ENCODE measurements at regions not wholly inside any gene's neighbourhood (a gene's known extent, or its start where the extent isn't known, plus 50 kb on each side); places are given as distances from the start of the nearest gene placed in this dataset.

DNA sequence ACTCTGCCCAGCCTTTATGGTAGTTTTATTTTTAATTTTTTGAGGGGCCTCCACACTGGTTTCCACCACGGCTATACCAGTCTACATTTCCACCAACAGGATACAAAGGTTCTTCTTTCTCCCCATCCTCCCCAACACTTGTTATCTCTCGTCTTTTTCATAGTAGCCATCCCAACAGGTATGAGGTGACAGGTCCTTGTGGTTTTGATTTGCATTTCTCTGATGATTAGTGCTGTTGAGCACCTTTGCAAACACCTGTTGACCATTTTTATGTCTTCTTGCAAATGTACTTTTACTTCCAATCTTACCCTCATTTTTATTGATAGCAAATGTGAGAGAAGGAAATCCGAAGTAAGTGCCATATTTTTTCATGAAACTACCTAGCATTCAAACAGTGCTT, 195.4 kb upstream of the PREP start:
- DNase-seq, result no peak

DNA sequence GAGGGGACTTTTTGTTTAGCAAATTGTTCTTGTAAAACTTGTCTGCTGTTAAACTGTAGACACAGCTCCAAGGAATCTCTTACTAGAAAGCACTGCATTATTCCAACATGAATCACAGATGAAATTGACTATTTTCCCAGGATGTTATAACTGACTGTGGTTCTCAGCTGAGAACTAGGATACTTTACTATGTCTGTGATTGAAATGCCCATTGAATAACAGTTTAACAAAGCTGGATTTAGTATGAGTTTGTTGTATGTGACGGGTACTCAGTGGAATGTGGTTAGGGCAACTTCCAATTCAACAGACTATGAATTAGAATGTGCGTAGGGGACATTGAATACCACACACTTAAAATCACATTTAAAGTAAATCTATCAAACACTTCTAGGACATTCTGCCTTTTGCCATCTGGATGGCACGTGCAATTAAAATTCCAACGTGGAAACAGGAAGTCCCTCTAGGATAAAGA, 193.4 kb upstream of the PREP start:
- DNase-seq, result no peak

DNA sequence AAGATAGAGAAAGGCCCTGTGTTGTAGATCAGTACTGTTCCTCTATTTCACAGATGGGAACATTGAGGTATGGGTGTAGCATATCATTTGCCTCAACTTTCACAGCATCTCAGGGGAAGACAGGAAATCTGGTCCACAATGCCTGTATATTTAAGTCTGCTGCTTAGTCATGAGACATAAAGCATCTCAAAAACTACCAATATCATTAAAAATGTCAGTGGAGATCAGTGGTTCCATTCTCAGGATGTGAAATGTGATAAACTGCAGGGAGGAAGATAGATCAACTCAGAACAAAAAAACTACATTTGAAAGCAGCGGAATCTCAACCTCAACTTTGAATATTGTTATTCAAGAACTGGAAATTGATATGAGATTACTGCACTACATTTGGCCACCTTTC, 192.9 kb upstream of the PREP start:
- no peak for DNase-seq

DNA sequence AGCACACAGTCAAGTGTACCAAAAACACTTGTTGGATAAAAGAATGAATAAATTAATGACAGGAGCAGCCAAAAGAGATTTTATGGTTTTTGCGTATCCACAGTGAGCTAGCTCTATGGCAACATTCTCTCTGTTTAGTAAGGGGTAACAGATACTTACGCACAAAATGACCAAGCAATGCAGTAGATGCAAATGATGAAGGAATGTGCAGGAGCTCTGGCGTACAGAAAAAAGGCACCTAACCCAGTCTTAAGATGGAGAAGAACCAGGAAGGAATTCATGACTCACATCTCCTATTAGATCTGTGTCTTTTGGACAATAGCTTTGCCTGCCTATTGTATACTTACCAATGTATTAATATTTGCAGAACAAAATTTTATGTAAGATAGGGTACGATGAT, 191.9 kb upstream of the PREP start:
- DNase-seq, result no peak

DNA sequence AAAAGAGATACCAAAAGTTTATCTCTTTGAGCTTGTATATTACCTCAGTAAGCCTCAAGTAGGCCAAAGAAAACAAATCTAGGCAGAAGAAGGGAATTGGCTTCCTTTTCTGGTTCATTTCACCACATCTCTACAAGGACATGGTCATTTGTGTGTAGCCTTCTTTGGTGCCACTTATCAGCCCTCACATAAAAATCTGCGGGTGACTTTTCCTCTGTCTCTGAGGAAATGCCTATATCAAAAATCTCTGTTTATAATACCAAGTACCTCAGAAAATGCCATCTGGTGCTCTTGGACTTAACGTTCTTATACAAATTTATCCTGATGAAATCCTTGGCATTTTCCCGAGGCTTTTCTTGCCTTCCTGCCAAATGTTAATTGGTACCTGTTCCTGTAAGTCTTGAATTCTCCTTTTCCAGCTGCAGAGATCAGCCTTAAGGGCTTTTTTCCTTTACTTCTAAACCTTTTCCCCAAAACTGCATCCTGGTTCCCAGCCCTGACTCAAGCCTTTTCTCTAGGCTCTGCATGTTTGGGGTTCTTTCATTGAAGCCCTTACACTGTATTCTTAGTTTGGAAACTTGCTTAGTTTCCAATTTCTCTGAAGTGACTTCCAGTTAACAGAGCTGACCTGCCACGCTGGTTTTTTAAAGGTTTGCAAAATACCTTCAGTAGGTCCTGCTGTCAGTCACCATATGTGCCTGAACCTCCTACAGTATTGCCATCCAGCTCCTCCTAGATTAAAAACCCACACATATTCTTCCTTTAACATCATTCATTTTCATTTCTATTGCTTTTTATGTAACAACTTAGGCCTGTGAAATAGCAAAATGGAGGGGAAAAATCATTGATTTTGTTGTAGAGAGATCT, 191.2 kb upstream of the PREP start:
- no peak for DNase-seq

DNA sequence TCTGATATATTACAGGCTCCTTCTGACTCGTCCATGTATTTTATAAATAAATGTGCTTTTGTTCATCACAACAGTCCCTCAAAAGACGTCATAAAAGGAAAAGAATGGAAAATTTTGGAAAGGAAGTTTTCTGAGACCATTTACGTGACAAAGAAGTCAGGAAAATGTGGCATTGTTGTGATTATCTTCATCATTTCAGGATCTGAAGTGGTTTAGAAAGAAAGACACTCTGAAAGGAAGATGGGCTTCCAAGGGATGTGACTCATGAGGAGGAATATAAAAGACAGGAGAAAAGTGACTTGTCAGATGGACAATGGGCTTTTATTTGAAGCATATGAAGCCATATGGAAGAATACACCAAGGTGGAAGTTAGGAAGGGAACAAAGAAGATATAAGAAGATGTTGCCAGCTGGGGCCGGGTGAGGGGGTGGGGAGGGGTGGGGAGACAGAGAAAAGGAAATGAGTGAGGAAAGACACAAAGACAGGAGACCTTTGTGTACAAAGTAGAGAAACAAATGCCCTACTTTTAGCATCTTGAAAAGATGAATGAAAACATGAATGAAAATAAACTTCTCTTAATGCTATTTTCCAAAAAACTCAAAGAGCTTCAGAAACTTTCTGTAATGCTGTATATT, 190.3 kb upstream of the PREP start:
- no peak for DNase-seq

DNA sequence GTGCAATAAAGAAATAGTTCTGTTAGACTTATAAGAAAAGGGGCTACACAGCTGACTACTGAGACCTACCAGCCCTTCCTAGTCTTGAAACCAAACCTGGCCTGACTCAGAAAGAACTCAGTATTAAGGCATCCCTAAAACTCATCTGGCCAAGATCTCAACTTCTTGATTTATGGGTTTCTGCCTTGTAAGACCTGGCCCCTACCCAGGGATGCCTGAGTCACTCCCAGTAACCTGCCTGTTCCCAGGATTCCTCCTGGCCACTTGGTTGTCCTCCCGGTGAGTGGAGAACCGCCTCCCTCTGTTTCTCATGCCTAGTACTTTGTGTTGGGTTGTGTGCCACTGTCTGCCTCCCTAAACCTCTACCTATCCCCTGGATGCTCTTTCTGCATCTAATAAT, 189.4 kb upstream of the PREP start:
- no peak for DNase-seq

DNA sequence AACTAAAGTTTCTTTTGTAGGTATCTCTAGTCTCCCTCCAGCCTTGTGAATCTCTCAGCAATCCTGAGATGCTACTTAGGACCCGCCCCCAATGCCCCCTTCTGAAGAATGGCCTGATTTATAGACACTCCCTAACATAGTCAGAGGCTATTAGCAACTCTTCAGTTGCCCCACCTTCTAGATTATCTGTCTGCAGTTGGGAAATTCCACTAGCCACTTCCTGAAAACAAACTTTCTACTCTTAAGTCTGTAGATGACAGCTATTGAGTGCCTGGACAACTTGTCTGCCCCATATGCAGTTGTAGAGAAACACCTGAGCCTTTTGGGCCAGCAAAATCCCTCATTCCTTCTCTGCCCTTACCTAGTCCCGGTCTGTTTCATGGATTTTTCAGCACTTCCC, 188.2 kb upstream of the PREP start:
- DNase-seq, result no peak

DNA sequence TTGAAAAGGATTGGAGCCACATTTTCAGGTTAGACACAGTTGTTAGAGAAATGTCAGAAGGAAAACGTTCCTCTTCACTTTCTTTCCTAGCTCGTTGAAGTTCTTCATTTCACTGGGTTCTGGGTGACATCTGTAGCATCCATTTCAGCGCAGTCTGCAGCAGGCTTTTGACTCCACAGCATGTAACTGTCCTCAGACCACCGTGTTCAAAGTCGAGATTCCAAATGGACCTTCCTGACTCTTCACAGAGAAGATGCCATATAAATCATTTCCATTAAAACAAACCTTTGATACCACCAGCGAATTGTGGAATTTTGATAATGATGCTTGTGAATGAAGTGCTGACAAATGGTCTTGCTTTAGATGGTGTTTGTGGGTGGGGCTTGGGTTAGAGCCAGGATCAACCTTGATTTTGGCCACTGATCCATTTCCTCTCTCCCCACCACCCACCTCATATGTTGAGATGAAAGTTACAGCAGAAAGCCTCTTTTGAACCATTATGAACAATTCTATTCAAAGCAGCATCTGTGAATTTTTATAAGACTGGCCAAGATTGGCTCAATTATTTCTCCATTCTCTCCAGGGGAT, 185.3 kb upstream of the PREP start:
- DNase-seq, result no peak

DNA sequence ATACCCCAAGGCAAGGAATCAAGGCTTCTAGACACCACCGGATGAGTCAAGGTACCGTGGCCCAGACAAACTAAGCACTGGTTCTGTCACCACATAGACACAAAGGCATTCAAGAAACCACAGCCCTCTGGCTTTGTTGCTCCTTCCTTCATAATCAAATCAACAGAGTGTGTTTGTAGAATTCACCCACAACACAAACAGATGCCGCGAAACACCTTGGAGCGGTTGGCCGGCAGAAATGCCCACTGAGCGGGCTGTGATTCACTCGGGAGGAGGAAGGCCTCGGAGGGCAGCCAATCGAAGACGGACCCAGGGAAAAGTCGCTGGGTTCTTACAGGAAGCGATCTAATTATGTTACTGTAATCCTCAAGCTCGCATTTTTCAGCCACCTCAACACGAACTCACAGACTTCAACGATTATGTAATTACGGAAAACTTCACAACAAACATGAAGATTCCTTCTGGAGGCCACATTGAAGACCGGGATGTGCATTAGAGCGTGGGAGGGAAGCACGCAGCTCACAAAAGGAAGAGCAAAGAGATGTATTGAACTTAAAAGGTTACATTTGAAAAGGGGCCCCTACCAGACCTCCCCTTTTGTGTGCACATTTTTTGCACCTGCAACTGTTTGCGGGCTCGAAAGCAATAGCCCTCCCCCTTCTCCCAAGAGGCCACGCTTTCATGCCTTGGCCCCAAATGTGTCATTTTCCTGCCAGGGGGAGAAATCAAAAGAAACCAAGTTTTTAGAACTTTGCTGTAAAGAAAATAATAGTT, 184.7 kb upstream of the PREP start:
- no peak for DNase-seq

DNA sequence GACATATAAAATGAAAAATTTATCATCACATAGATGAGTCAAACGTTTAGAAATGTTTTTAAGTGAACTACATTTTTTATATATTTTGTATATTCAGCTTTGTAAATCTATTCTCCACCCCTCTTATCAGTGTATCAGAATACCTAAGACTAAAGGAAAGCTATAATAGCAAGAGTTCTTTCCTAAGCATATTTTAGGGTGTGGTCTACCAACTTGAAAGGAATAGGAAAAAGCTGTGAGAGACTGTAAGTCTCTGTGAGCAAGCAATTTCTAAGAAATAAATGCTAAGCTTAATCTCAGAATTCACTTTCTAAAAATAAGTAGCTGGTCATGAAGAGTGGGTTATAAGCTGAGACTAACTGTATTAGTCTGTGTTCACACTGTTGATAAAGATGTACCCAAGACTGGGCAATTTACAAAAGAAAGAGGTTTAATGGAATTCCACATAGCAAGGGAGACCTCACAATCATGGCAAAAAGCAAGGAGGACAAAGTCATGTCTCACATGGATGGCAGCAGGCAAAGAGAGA, 175.4 kb upstream of the PREP start:
- no peak for DNase-seq

DNA sequence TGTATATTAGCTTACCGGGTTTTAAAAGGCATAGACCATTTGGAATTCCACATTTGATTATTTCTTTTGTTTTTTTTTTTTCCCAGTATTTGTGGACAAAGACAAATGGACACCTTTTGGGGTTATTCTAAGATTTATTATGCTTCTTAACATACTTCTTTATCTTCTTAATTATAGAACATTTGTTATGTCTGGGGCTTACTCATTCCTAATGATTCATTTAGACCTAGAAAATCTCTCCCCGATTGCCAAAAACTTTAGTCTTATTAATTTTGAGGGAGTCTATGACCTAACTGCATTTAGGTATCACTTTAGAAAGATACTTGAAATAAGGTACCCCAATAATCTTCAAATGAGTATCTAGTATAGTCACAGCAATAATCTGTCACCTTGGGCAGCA, 170.7 kb upstream of the PREP start:
- DNase-seq, result no peak

DNA sequence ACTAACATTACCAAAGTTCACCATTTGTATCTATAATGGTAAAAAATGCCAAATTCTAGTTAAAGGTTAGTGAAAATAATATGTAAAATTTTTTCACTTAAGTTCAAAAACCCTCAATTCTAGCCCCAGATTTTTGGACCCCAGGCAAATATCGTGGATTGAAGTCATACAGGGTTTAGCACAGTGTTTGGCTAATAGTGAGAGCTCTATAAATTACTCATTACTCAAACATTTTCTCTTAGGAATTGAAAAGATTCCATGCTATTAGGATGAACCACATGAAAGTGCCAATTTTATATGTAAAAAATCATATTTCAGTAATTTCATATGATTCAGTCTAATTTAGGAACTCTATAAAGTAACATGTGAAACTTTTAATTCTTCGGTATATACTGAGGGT, 170.3 kb upstream of the PREP start:
- no peak for DNase-seq

DNA sequence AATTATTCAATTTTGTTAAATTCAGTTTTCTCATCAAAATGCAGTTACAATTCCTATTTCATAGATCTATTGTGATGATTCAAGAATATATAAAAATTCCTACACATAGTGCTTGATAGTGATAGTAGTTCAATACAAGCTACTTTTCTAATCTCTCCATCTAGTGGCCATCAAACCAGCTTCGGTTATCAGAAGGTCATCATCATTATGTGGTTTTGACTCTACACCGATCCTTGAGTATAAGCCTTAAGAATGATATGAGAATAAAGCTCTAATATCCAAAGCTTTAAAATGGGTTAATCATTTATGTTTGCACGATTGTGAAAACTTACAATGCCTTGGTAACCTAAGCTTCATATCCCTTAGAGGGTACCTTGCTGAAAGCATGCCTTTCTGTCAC, 167.5 kb upstream of the PREP start:
- DNase-seq, result no peak

DNA sequence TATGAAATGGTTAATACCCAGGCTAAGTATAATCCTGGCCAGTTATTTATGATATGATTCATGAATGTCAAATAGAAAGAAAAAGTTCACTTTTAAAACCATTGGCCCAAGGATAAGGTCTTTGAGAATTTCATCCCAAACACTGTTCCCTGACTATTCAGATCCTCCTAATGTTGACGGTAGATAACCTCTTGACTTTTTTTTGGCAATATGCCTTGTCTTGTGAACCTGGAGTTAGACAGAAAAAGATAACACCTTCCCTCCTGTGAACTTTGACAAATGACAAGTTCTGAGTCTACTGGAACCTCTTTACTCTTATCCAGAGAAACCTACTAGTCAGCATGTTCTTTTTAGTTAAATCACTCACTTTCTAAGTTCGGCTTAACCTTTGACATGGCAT, 166.8 kb upstream of the PREP start:
- no peak for DNase-seq

DNA sequence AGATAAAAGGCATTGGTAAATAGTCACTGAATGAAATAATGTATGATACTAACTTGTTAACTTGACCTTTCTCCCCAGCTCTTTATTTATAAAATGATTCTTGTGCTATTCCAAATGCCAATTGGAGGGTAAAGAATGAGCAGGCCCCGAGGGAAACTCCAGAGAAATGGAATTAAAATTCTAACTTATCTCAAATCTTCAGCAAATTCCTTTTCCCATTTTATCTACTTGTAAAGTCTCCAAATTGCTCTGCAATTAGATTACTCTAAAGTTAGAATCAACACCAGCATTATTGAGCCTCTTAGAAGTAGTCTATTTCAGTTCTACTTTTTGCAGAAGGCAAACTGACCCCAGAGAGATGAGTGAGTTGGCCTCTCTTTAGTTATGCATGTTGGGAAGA, 165.9 kb upstream of the PREP start:
- DNase-seq, result no peak

DNA sequence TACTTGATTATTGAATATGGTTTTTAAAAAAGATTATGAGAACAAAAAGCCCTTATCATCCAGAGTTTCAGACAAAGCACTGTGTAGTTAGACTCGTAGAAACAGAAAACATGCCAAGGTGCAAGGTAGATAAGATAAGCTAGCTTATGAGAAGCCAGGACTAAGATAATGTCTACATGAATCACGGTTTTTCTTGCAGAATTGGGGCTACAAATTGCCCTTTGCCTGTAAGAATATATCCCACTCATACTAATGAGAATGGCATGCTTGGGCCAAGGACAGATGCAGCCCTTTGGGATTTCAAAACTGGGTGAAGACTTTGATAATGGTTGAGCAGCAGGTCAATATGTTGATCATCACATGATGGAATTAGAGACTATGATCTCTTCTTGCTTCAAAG, 165.3 kb upstream of the PREP start:
- DNase-seq, result no peak

DNA sequence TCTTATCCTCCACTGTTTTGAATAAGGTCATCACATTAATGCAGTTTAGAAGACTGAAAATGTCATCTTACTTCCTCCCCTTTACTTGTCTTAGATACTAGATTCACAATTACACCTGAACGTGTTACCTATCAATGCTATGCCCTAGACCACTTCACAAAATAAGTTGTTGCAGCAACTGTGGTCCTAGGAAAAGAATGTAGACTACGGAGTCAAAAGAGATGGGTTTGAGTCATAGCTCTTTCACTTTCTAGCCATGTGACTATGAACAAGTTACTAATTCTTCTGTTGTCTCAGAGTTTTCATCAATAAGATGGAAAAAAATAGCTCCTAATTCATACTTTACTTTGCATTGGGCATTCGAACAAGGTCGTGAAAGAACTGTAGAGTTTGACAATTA, 164.3 kb upstream of the PREP start:
- no peak for DNase-seq

DNA sequence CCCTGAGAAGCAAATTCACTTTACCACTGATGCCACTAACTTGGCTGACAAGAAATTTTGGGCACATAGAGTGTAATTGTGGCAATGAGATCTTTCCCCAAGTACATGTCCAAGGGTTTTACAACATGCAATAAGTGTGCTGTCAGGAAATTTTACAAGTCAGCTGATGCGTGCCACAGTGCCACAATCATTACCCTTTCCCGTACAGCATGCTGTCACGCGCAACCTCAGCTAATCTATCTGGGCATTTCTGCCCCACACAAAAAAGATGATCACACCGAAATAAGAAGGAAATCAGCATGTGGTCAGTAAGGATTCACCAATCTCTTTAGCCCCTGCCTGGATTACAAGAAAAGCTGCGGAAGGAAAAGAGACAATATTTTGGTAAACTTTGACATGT, 163.6 kb upstream of the PREP start:
- no peak for DNase-seq

DNA sequence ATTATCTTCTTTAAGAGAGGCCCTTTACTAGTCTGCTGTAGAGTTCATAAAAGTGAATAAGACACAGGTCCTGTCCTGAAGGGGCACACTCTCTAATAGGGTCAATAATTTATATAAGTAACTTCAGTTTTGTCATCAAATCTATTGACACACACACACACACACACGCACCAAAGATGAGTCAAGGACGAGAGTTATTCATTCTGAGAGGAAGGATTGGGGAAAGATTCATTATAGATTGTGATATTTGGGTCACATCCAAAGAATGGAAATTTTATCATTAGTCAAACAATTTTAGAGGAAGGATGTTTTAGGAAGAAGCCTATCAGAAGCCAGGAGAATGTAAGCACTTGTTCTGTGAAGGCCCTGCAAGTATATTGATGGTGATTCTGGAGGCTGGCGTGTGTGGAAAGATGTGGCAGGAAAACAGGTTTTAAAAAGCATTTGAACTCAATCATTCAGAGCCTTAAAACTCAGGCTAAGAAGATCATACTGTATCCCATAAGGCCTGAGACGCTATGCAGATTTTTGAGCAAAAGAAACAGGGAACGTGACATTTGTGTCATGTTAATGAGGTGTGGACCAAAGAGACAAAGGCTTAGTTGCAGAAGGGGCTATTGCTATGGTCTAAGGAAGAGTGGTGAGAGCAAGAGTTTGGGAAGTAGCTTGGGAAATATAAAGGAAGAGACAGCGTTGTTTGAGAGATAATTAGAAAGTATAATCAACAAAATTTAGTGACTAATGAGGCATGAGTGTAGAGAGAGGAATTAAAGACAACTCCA, 161.4 kb upstream of the PREP start:
- DNase-seq, result no peak

DNA sequence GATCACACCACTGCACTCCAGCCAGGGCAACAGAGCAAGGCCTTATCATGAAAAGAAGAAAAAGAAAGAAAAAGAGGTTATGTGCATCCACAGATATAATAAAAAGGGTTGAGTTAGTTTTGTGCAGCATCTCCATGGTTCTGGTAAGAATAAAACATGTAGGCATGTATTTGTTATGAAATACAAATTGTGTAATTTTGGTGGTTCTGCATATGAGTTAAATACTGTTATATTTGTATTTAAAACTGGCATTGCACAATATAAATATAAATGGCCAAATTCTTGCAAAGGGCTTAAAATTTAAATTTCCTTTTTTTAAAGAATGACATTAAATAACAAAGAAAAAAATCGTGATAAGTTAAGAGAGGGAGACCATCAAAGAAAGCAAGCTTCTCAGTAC, 159.1 kb upstream of the PREP start:
- DNase-seq, result no peak

DNA sequence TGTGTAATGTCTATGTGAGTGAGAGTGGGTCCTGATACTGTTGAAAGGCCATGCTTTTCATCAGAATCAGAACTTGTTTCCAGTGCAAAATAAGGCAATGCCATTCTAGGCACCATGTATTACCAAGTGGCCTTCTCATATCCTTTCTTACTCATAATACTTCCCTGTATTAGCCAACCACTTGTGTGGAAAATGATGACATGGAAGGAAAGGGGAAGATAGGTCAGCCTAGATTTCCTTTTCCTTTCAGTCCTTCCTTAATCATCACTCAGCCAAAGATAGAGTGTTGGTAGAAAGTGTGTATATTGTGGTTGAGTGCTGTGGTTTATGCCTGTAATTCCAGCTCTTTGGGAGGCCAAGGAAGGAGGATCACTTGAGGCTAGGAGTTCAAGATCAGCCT, 158.6 kb upstream of the PREP start:
- DNase-seq, result no peak

Data from activated CD4-positive, CD25-positive, alpha-beta regulatory T cell treated with anti-CD3 and anti-CD28 coated beads, Interleukin-2, amount 50 U/mL, for 72 hours (primary cell).